ENCODE measurements at regions not wholly inside any gene's neighbourhood (a gene's known extent, or its start where the extent isn't known, plus 50 kb on each side); places are given as distances from the start of the nearest gene placed in this dataset.
"Not testable (repeated sequence)": the region's sequence is repeated elsewhere in the genome, so short reads cannot be mapped to it uniquely, and the experiment has no call there.

GRCh38 chrX:1700757-1701156, 85.9 kb downstream of the ASMT start:
- no peak for DNase-seq

DNA sequence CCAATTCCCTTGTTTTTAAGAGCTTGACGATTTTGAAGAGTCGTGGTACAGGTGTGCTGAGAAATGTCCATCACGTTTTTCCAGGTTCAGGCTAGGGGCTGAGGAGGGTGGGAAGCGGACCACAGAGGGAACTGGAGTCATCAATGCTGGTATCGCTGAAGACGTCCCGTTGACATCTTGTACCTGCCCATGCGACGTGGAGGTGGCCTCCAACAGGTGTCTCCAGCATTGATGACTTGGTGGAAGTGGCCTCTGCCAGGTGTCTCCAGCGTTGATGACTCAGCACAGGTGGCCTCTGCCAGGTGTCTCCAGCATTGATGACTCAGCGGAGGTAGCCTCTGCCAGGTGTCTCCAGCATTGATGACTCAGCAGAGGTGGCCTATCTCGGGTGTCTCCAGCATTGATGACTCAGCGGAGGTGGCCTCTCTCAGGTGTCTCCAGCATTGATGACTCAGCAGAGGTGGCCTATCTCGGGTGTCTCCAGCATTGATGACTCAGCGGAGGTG, 86.6 kb downstream of the ASMT start:
- not testable (repeated sequence) for DNase-seq

DNA sequence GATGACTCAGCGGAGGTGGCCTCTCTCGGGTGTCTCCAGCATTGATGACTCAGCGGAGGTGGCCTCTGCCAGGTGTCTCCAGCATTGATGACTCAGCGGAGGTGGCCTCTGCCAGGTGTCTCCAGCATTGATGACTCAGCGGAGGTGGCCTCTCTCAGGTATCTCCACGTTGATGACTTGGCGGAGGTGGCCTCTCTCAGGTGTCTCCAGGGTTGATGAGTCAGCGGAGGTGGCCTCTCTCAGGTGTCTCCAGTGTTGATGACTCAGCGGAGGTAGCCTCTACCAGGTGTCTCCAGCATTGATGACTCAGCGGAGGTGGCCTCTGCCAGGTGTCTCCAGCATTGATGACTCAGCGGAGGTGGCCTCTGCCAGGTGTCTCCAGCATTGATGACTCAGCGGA, 87.3 kb downstream of the ASMT start:
- DNase-seq, result not testable (repeated sequence)

- DNase-seq, result not testable (repeated sequence)
These were observed 87.7 kb downstream of the ASMT start for GRCh38 chrX:1702557-1702956.

- not testable (repeated sequence) for DNase-seq
These were observed 94.4 kb downstream of the ASMT start for GRCh38 chrX:1709277-1709676.

DNA sequence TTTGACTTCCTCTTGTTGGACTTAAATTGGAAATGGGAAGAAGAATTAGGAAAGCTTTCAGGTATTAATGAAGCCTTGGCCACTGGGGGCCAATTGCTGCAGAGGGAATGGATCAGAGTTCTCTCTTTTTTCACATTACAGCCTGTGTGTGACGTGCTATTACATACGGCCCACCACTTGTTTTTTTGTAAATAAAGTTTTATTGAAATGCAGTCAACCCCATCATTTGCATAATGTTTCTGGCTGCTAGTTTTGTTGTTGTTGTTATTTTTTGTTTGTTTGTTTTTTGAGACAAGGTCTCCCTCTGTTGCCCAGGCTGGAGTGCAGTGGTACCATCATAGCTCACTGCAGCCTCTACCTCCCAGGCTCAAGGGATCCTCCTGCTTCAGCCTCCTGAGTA, 98.4 kb downstream of the ASMT start:
- no peak for DNase-seq

- DNase-seq, result no peak
These were observed 102.5 kb downstream of the ASMT start for GRCh38 chrX:1717373-1717772.

DNA sequence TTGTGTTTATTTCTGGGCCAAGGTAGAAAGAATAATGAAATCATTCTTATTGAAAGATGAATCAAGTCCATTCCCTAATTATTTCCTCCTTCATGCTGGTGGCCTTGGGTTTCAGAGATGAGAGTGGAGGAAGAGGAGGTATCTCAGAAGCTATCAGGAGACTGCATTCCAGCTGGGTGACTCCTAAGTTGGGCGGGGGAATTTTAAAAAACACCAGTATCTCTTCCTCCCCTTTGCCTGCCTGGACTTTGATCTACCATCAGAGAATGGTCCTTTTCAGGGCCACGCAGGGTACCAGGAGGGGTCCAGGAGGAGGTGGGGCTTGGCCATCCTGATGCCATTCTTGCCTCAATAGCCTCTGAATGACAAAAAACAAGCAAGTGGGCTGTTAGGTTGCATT, 104.4 kb downstream of the ASMT start:
- no peak for DNase-seq

DNA sequence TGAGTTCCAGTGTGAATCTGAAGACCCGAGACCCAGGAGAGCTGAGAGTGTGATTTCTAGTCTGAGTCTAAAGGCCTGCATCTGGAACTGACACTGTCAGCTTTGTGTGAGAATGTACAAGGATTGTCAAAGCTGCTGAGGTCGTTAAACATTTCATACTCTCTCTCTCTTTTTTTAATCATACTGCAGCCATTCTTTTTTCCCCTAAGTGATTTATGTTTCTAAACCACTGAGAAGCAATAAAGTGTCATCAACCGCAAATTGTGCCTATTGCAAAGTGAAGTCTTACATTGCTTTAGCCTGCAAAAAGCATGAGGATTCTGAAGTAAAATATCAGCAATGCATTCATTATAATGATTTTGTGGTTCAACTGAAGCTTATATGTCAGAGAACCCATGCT, 106.0 kb downstream of the ASMT start:
- DNase-seq, result no peak

DNA sequence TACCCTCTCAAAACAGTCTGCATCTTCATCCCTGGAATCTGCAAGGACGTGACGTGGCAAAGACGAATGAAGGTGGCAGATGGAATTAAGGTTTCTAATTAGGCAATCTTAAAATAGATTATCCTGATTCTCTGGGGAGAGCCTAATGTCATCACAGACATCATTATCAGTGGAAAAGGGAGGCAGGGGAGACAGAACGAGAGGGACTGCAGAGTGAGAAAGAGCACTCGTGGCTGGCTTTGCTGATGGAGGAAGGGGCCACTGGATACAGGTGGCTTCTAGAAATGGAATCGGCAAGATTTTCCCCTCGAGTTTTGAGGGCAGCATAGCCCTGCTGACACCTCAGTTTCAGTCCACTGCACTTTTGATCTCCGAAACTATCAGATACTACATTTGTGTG, 110.6 kb downstream of the ASMT start:
- no peak for DNase-seq

DNA sequence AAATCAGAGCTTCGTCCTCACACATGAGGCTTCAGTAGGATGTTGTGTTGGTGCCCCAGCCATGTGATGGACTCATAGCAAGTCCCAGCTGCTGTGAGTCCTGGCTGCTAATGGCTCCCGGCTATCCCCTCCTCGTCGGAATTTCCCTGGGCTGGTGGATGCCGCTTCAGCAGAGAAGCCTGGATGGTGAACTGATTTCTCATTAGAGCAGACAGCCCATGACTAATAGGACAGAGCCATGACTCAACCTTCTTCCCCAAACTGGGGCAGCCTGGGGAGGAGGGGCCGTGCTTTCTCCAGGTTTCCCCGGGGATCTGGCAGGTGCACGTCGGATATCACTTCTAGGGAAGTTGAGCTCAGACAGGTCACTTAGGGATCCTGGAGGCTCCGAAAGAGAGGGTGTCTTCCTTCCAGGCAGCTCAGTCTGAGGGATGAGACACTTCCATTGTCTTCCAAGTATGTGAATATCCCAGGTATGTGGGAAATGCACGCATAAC, 112.7 kb downstream of the ASMT start:
- no peak for DNase-seq

DNA sequence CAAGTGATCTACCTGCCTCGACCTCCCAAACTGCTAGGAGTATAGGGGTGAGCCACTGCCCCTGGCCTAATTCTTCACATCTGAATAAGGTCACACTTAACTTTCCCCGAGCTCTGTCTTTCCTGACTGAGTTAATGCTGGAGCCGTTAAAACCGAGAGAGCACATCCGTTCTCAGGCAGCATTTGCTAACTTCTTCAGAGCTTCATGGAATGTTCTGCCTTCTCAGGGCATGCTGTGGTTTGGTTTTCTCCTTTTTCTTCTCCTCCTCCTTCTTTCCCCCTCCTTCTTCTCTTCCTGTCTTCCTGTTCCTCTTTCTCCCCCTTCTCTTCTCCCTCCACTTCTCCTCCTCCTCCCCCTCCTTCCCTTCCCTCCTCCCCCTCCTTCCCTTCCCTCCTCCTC, 119.9 kb downstream of the ASMT start:
- no peak for DNase-seq

- no peak for DNase-seq
These were observed 127.0 kb downstream of the ASMT start for GRCh38 chrX:1741816-1742394.

DNA sequence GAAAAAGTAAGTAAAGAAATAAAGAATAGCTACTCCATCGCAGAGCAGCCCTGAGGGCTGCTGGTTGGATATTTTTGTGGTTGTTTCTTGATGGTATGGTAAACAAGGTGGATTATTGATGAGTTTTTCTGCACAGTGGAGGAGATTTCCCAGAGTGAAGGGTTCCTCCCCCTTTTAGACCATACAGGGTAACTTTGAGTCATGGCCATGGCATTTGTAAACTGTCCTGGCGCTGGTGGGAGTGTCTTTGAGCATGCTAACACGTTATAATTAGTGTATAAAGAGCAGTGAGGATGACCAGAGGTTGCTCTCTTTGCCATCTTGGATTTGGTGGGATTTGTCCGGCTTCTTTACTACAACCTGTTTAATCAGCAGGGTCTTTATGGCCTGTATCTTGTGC, 128.2 kb downstream of the ASMT start:
- DNase-seq, result no peak

GRCh38 chrX:1743663-1744062, 128.8 kb downstream of the ASMT start:
- no peak for DNase-seq

GRCh38 chrX:1748408-1748807, 133.5 kb downstream of the ASMT start:
- no peak for DNase-seq

GRCh38 chrX:1749499-1749898, 134.6 kb downstream of the ASMT start:
- DNase-seq, result no peak

- DNase-seq, result no peak
These were observed 135.4 kb downstream of the ASMT start for GRCh38 chrX:1750267-1750666.

GRCh38 chrX:1751781-1752180, 136.9 kb downstream of the ASMT start:
- DNase-seq, result no peak

DNA sequence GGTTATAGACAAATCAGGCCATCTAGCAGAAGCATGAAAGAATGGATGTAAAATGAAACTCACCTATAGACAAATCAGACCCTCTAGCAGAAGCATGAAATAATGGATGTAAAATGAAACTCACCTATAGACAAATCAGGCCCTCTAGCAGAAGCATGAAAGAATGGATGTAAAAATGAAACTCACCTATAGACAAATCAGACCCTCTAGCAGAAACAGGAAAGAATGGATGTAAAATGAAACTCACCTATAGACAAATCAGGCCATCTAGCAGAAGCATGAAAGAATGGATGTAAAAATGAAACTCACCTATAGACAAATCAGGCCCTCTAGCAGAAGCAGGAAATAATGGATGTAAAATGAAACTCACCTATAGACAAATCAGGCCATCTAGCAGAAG, 137.9 kb downstream of the ASMT start:
- not testable (repeated sequence) for DNase-seq

GRCh38 chrX:1754077-1754476, 139.2 kb downstream of the ASMT start:
- no peak for DNase-seq

DNA sequence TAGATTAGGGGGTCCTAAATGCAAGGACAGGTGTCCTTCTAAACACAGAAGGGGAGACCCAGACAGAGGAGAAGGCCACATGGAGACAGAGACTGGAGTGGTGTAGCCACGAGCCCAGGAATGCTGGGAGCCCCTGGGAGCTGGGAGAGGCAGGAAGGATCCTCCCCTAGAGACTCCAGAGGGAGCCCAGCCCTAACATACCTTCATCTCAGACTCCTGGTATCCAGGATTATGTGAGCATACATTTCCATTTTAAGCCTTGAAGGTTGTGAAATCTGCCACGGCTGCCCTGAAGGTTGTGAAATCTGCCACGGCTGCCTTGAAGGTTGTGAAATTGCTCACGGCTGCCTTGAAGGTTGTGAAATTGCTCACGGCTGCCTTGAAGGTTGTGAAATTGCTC, 148.4 kb downstream of the ASMT start:
- no peak for DNase-seq

GRCh38 chrX:1764883-1765364, 150.1 kb downstream of the ASMT start:
- not testable (repeated sequence) for DNase-seq

DNA sequence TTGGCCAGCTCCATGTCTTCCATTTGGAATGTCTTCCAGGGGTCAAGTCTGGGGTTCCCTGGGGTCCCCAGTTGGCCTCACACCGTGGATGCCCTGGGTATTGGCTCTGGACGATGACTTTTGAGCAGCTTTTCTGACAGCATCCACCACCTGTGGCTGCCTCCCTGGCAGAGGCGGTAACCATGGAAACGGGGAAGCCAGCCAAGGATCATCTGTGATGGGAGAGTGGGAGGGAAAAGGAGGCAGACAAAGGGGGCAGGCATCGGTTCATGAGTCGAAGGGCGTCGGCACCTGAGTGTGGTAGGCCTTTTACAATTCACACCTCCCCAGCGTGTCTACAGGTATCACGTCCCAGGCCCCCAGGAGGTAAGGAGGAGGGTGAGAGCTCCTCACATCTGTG, 152.2 kb downstream of the ASMT start:
- no peak for DNase-seq

GRCh38 chrX:1778817-1779216, 164.0 kb downstream of the ASMT start:
- DNase-seq, result no peak
